ENCODE measurements at regions not wholly inside any gene's neighbourhood (a gene's known extent, or its start where the extent isn't known, plus 50 kb on each side); places are given as distances from the start of the nearest gene placed in this dataset.

DNA sequence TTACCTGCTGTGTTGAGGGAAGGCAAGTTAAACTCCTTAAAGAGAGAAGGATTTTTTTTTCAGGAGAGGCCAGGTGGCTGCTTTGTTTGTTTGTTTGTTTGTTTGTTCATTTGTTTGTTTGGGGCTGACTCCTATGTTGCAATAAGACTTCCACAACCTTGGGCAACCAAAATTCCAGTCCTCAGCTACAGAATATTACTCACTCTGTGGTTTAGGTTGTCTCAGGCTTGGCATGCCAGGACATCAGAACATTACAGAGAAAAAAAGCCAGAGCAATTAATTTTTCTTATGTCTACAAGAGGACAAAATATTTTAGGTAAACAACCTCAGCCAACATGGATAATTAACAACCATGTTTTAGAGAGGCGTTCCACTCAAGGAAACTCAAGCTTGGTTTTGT, 156.7 kb upstream of the ATP11B start:
- no TSS peak for BruUV-seq (replicated peaks)
- H4K91ac ChIP-seq (ENCODE audit: insufficient read depth, low read depth, low read length): no peak overlapping the region
- ChIA-PET POLR2A (ENCODE audit: unreplicated experiment) (no interaction called here), CTCF (no interaction called here)
- H3K14ac ChIP-seq (replicated peaks; ENCODE audit: low read depth, low read length): no peak overlapping the region
- H3K9me3 ChIP-seq (ENCODE audit: control insufficient read depth, insufficient read depth, low read length): peaks cover 7% of the 10 kb centered on the region
- no peaks in the 10 kb centered on the region for H3K4me1 ChIP-seq (ENCODE audit: control insufficient read depth, insufficient read depth, low read length)
- H3K23ac ChIP-seq (ENCODE audit: low read depth, low read length): no peak overlapping the region
- dilution Hi-C loops (cut with HindIII; ENCODE audit: low sequenced_read_pairs, unreplicated experiment): no loop called here
- no peak overlapping the region for H2BK120ac ChIP-seq (ENCODE audit: low read depth, low read length)
- H4K8ac ChIP-seq (ENCODE audit: low read depth in 2 of 2, low read length in 2 of 2): no peak overlapping the region
- DNase-seq: no peak
- no peak overlapping the region for H2AK9ac ChIP-seq (replicated peaks; ENCODE audit: low read depth, low read length, poor library complexity)
- intact Hi-C loops (cut with micrococcal nuclease): no loop called here
- H3K4me2 ChIP-seq (ENCODE audit: low read depth, low read length): no peak overlapping the region
- H2BK5ac ChIP-seq (ENCODE audit: low read depth, low read length, poor library complexity, severe bottlenecking): no peak overlapping the region
- in situ Hi-C loops (cut with MboI; ENCODE audit: low sequenced_read_pairs): no loop called here
- no peaks in the 10 kb centered on the region for H4K20me1 ChIP-seq (ENCODE audit: insufficient read depth, low read length)
- no peak overlapping the region for H3K56ac ChIP-seq (ENCODE audit: extremely low read depth, insufficient read depth, low read length)
- no peak overlapping the region for H2BK20ac ChIP-seq (ENCODE audit: low read depth, low read length)
- H2AFZ ChIP-seq (replicated peaks; ENCODE audit: low read length, poor library complexity): no peak overlapping the region
- no peak overlapping the region for H3K4me3 ChIP-seq (ENCODE audit: insufficient read depth, low read depth, low read length)
- H3K4ac ChIP-seq (ENCODE audit: low read depth, low read length): no peak overlapping the region
- no peak overlapping the region for H3K27ac ChIP-seq (ENCODE audit: insufficient read depth, low read length)
- no peaks in the 10 kb centered on the region for H3K9me1 ChIP-seq (ENCODE audit: insufficient read depth, low read length)
- no peak overlapping the region for H2BK15ac ChIP-seq (ENCODE audit: low read depth, low read length)
- no peak overlapping the region for H3K9ac ChIP-seq (ENCODE audit: low read depth, low read length)
- no CpG with 5 or more reads among the region's 1 CpG for WGBS, 2 experiments (ENCODE audit: extremely low coverage in 2 of 2, insufficient read length in 1 of 2)
- TF ChIP-seq CEBPB (IDR thresholded peaks at IDR 0.05; ENCODE audit: low read depth, low read length): no peak
- no peak for TF ChIP-seq CHD1 (IDR thresholded peaks at IDR 0.05; ENCODE audit: low read depth, low read length)
- TF ChIP-seq SMC3 (IDR thresholded peaks at IDR 0.05; ENCODE audit: low read depth, low read length): no peak
- no peak for TF ChIP-seq USF2 (IDR thresholded peaks at IDR 0.05; ENCODE audit: low read depth, low read length)
- no peak for TF ChIP-seq RCOR1 (IDR thresholded peaks at IDR 0.05; ENCODE audit: insufficient replicate concordance, low read length)
- TF ChIP-seq POLR2A (IDR thresholded peaks at IDR 0.05; ENCODE audit: low read depth, low read length): no peak
- TF ChIP-seq NFE2L2 (IDR thresholded peaks at IDR 0.05; ENCODE audit: low read depth, low read length): no peak
- no peak for TF ChIP-seq BHLHE40 (IDR thresholded peaks at IDR 0.05; ENCODE audit: low read depth, low read length)
- no peak for TF ChIP-seq FOS (IDR thresholded peaks at IDR 0.05; ENCODE audit: low read depth, low read length)
- TF ChIP-seq ELK1 (IDR thresholded peaks at IDR 0.05; ENCODE audit: borderline replicate concordance, low read depth, low read length): no peak
- TF ChIP-seq RAD21 (IDR thresholded peaks at IDR 0.05; ENCODE audit: low read length): no peak
- TF ChIP-seq RFX5 (IDR thresholded peaks at IDR 0.05; ENCODE audit: low read depth, low read length): no peak
- no peak for TF ChIP-seq MAFK (IDR thresholded peaks at IDR 0.05; ENCODE audit: low read depth, low read length)
- no peak for TF ChIP-seq CTCF (conservative IDR thresholded peaks at IDR 0.05; ENCODE audit: low read depth, low read length)
- no peak for ATAC-seq (ENCODE audit: low read depth)
- H3K79me1 ChIP-seq (ENCODE audit: low read depth in 1 of 2, low read length in 2 of 2): no peaks in the 10 kb centered on the region
- H3K36me3 ChIP-seq (ENCODE audit: control insufficient read depth, insufficient read depth, low read length): no peaks in the 10 kb centered on the region
- H2AK5ac ChIP-seq (ENCODE audit: low read depth, low read length): no peak overlapping the region
- no peak overlapping the region for H4K5ac ChIP-seq (ENCODE audit: low read depth, low read length)
- no peaks in the 10 kb centered on the region for H3K27me3 ChIP-seq (ENCODE audit: control insufficient read depth, insufficient read depth, low read length)
- H3K18ac ChIP-seq (ENCODE audit: low read depth, low read length): no peak overlapping the region
